Activated naive CD8-positive, alpha-beta T cell treated with anti-CD3 and anti-CD28 coated beads, Interleukin-2, amount 50 U/mL, for 16 hours (primary cell): ENCODE measurements at regions not wholly inside any gene's neighbourhood (a gene's known extent, or its start where the extent isn't known, plus 50 kb on each side); places are given as distances from the start of the nearest gene placed in this dataset.

Experiments
- DNase-seq: peaks from one replicate; pipeline ENCODE4 v3.0.0-alpha.2; 2020; ENCODE audit warnings: low read depth, low spot score

- no peak for DNase-seq
Observed at GRCh38 chr2:128967646-128968045, 649.0 kb upstream of the HS6ST1 start.

GRCh38 chr2:128969374-128969773, 650.7 kb upstream of the HS6ST1 start:
- no peak for DNase-seq

GRCh38 chr2:128970332-128971116, 651.9 kb upstream of the HS6ST1 start:
- DNase-seq = no peak

- DNase-seq = no peak
Observed at GRCh38 chr2:128973566-128973965, 654.9 kb upstream of the HS6ST1 start.

GRCh38 chr2:128978212-128978611, 659.5 kb upstream of the HS6ST1 start:
- no peak for DNase-seq

- no peak for DNase-seq
Observed at GRCh38 chr2:128979182-128979581, 660.5 kb upstream of the HS6ST1 start.

- DNase-seq = no peak
Observed at GRCh38 chr2:128980475-128980874, 661.8 kb upstream of the HS6ST1 start.

GRCh38 chr2:128981353-128981752, 662.7 kb upstream of the HS6ST1 start:
- DNase-seq = no peak

GRCh38 chr2:128982001-128982400, 663.3 kb upstream of the HS6ST1 start:
- DNase-seq = no peak

GRCh38 chr2:128982670-128983069, 664.0 kb upstream of the HS6ST1 start:
- no peak for DNase-seq

GRCh38 chr2:128983094-128983493, 664.4 kb upstream of the HS6ST1 start:
- DNase-seq = no peak

- no peak for DNase-seq
Observed at GRCh38 chr2:128984081-128984480, 665.4 kb upstream of the HS6ST1 start.

- DNase-seq = no peak
Observed at GRCh38 chr2:128984855-128985254, 666.2 kb upstream of the HS6ST1 start.

- DNase-seq = no peak
Observed at GRCh38 chr2:128986026-128986715, 667.5 kb upstream of the HS6ST1 start.

GRCh38 chr2:128986867-128987268, 668.2 kb upstream of the HS6ST1 start:
- DNase-seq = no peak

GRCh38 chr2:128988326-128988725, 669.7 kb upstream of the HS6ST1 start:
- DNase-seq = no peak

- no peak for DNase-seq
Observed at GRCh38 chr2:128988967-128989366, 670.3 kb upstream of the HS6ST1 start.

- no peak for DNase-seq
Observed at GRCh38 chr2:128995086-128995485, 676.4 kb upstream of the HS6ST1 start.

GRCh38 chr2:128996078-128996477, 677.4 kb upstream of the HS6ST1 start:
- DNase-seq = no peak

GRCh38 chr2:128997166-128997866, 678.6 kb upstream of the HS6ST1 start:
- no peak for DNase-seq

GRCh38 chr2:129001926-129002325, 683.3 kb upstream of the HS6ST1 start:
- DNase-seq = no peak

GRCh38 chr2:129002751-129003150, 684.1 kb upstream of the HS6ST1 start:
- DNase-seq = no peak

GRCh38 chr2:129004485-129004884, 685.8 kb upstream of the HS6ST1 start:
- no peak for DNase-seq
